ENCODE measurements at regions not wholly inside any gene's neighbourhood (a gene's known extent, or its start where the extent isn't known, plus 50 kb on each side); places are given as distances from the start of the nearest gene placed in this dataset.

- no peak for TF ChIP-seq ZBTB11 (CRISPR knock-in tag; IDR thresholded peaks at IDR 0.05)
- TF ChIP-seq KDM1A (IDR thresholded peaks at IDR 0.05; ENCODE audit: borderline replicate concordance), result no peak
- no peak for TF ChIP-seq MEF2A (IDR thresholded peaks at IDR 0.05; ENCODE audit: insufficient read depth, low read depth, low read length)
- TF ChIP-seq ATF3 (IDR thresholded peaks at IDR 0.05; ENCODE audit: borderline replicate concordance, extremely low read depth, low read depth, low read length), result no peak
- no peak for TF ChIP-seq ZSCAN29 (IDR thresholded peaks at IDR 0.05)
- TF ChIP-seq LARP7 (IDR thresholded peaks at IDR 0.05), result no peak
- no peak for TF ChIP-seq ZNF687 (IDR thresholded peaks at IDR 0.05)
- no peak for TF ChIP-seq POLR2AphosphoS5 (IDR thresholded peaks at IDR 0.05; ENCODE audit: low read length)
- no peak for TF ChIP-seq ZNF384 (IDR thresholded peaks at IDR 0.05; ENCODE audit: borderline replicate concordance, low read depth, low read length)
- ChIA-PET POLR2A (no interaction called here), RAD21 (ENCODE audit: unreplicated experiment) (no interaction called here), SMC1A (ENCODE audit: uncharacterized antibody, unreplicated experiment) (no interaction called here), CTCF (no interaction called here)
- H3K9me3 ChIP-seq (replicated peaks; ENCODE audit: control insufficient read depth, insufficient read depth, low read length), result no peaks in the 10 kb centered on the region
- BruUV-seq (replicated peaks), result no TSS peak
- no peak overlapping the region for H2AFZ ChIP-seq (ENCODE audit: control insufficient read depth, low read depth, low read length)
- H3K27me3 ChIP-seq (replicated peaks in 1 of 2; ENCODE audit: control insufficient read depth in 2 of 2, insufficient read depth in 2 of 2, low read length in 1 of 2), result no peaks in the 10 kb centered on the region
- no peak overlapping the region for H3K27ac ChIP-seq (ENCODE audit: control insufficient read depth, insufficient read depth)
- H3K79me2 ChIP-seq (ENCODE audit: control insufficient read depth, insufficient read depth, low read length), result no peaks in the 10 kb centered on the region
- no peak for DNase-seq (ENCODE audit: low read depth, low spot score)
- H3K9ac ChIP-seq (ENCODE audit: control insufficient read depth, insufficient read depth, low read length), result no peak overlapping the region
- 31% methylated on average over 3 of the region's 3 CpGs for WGBS (ENCODE audit: insufficient coverage, insufficient replicate concordance, low lambda C conversion rate, missing lambda C conversion rate)
- no peaks in the 10 kb centered on the region for H3K4me1 ChIP-seq (ENCODE audit: control insufficient read depth, insufficient read depth, low read length)
- no peak for ATAC-seq
- H4K20me1 ChIP-seq (ENCODE audit: control insufficient read depth, insufficient read depth), result no peaks in the 10 kb centered on the region
- no peak overlapping the region for H3K4me2 ChIP-seq (ENCODE audit: control insufficient read depth, insufficient read depth)
- in situ Hi-C loops (cut with MboI), result no loop called here
- intact Hi-C loops (cut with micrococcal nuclease; ENCODE audit: unreplicated experiment), result no loop called here
- no peak overlapping the region for H3K4me3 ChIP-seq
- no peaks in the 10 kb centered on the region for H3K36me3 ChIP-seq (ENCODE audit: control insufficient read depth in 2 of 2, insufficient read depth in 2 of 2, low read length in 1 of 2)
- FAIRE-seq, result no peak
Measured at GRCh38 chr2:114238910-114239559, 203.4 kb upstream of the DPP10 start.
